ENCODE measurements at regions not wholly inside any gene's neighbourhood (a gene's known extent, or its start where the extent isn't known, plus 50 kb on each side); places are given as distances from the start of the nearest gene placed in this dataset.

- no peak for DNase-seq (ENCODE audit: low read depth in 2 of 2)
- no peak overlapping the region for H3K9ac ChIP-seq (ENCODE audit: insufficient read depth, low read length)
- H3K27me3 ChIP-seq (ENCODE audit: control insufficient read depth, insufficient read depth, low read length) = no peaks in the 10 kb centered on the region
- no peak overlapping the region for H3K27ac ChIP-seq (ENCODE audit: insufficient read depth, low read length)
- no peaks in the 10 kb centered on the region for H3K79me2 ChIP-seq (ENCODE audit: control insufficient read depth, insufficient read depth, low read length)
- H2AFZ ChIP-seq (ENCODE audit: low read length) = no peak overlapping the region
- H3K4me2 ChIP-seq (ENCODE audit: extremely low read depth, insufficient read depth, low read length) = no peak overlapping the region
- H3K36me3 ChIP-seq (ENCODE audit: control insufficient read depth, insufficient read depth, low read length) = no peaks in the 10 kb centered on the region
- no peaks in the 10 kb centered on the region for H3K9me3 ChIP-seq (ENCODE audit: control insufficient read depth, insufficient read depth, low read depth, low read length)
- H3K4me3 ChIP-seq (replicated peaks in 1 of 4; ENCODE audit: control extremely low read depth in 1 of 4, insufficient read depth in 1 of 4, low read depth in 3 of 4, low read length in 4 of 4) = no peak overlapping the region
- H3K4me1 ChIP-seq (ENCODE audit: control insufficient read depth, extremely low read depth, insufficient read depth, low read length) = no peaks in the 10 kb centered on the region
- H4K20me1 ChIP-seq (ENCODE audit: control insufficient read depth, extremely low read depth, insufficient read depth, low read length) = no peaks in the 10 kb centered on the region
- TF ChIP-seq CTCF (conservative IDR thresholded peaks at IDR 0.05 in 1 of 2, IDR thresholded peaks at IDR 0.05 in 1 of 2; ENCODE audit: low read depth in 1 of 2, low read length in 2 of 2) (no peak), EZH2 (IDR thresholded peaks at IDR 0.05; ENCODE audit: low read length, missing control alignments) (no peak)
Measured at GRCh38 chr3:135771760-135772159, 193.8 kb upstream of the PPP2R3A start.

GRCh38 chr3:135779024-135779423, 186.5 kb upstream of the PPP2R3A start:
- H3K79me2 ChIP-seq (ENCODE audit: control insufficient read depth, insufficient read depth, low read length) = no peaks in the 10 kb centered on the region
- H3K27ac ChIP-seq (ENCODE audit: insufficient read depth, low read length) = no peak overlapping the region
- TF ChIP-seq EZH2 (IDR thresholded peaks at IDR 0.05; ENCODE audit: low read length, missing control alignments) (no peak), CTCF (conservative IDR thresholded peaks at IDR 0.05 in 1 of 2, IDR thresholded peaks at IDR 0.05 in 1 of 2; ENCODE audit: low read depth in 1 of 2, low read length in 2 of 2) (no peak)
- H3K9ac ChIP-seq (ENCODE audit: insufficient read depth, low read length) = no peak overlapping the region
- no peaks in the 10 kb centered on the region for H3K4me1 ChIP-seq (ENCODE audit: control insufficient read depth, extremely low read depth, insufficient read depth, low read length)
- H3K4me2 ChIP-seq (ENCODE audit: extremely low read depth, insufficient read depth, low read length) = no peak overlapping the region
- no peaks in the 10 kb centered on the region for H3K27me3 ChIP-seq (ENCODE audit: control insufficient read depth, insufficient read depth, low read length)
- H3K4me3 ChIP-seq (replicated peaks in 1 of 4; ENCODE audit: control extremely low read depth in 1 of 4, insufficient read depth in 1 of 4, low read depth in 3 of 4, low read length in 4 of 4) = no peak overlapping the region
- H2AFZ ChIP-seq (ENCODE audit: low read length) = no peak overlapping the region
- no peaks in the 10 kb centered on the region for H3K36me3 ChIP-seq (ENCODE audit: control insufficient read depth, insufficient read depth, low read length)
- H4K20me1 ChIP-seq (ENCODE audit: control insufficient read depth, extremely low read depth, insufficient read depth, low read length) = no peaks in the 10 kb centered on the region
- DNase-seq (ENCODE audit: low read depth in 2 of 2) = no peak
- H3K9me3 ChIP-seq (ENCODE audit: control insufficient read depth, insufficient read depth, low read depth, low read length) = no peaks in the 10 kb centered on the region

GRCh38 chr3:135779590-135780235, 185.8 kb upstream of the PPP2R3A start:
- Histone ChIP-seq H3K27me3 (ENCODE audit: control insufficient read depth, insufficient read depth, low read length) (no peaks in the 10 kb centered on the region), H3K27ac (ENCODE audit: insufficient read depth, low read length) (no peak overlapping the region), H3K4me2 (ENCODE audit: extremely low read depth, insufficient read depth, low read length) (no peak overlapping the region), H3K36me3 (ENCODE audit: control insufficient read depth, insufficient read depth, low read length) (no peaks in the 10 kb centered on the region), H3K9me3 (ENCODE audit: control insufficient read depth, insufficient read depth, low read depth, low read length) (no peaks in the 10 kb centered on the region), H2AFZ (ENCODE audit: low read length) (no peak overlapping the region), H4K20me1 (ENCODE audit: control insufficient read depth, extremely low read depth, insufficient read depth, low read length) (no peaks in the 10 kb centered on the region), H3K4me1 (ENCODE audit: control insufficient read depth, extremely low read depth, insufficient read depth, low read length) (no peaks in the 10 kb centered on the region), H3K4me3 (replicated peaks in 1 of 4; ENCODE audit: control extremely low read depth in 1 of 4, insufficient read depth in 1 of 4, low read depth in 3 of 4, low read length in 4 of 4) (no peak overlapping the region), H3K79me2 (ENCODE audit: control insufficient read depth, insufficient read depth, low read length) (no peaks in the 10 kb centered on the region), H3K9ac (ENCODE audit: insufficient read depth, low read length) (no peak overlapping the region)
- DNase-seq (ENCODE audit: low read depth in 2 of 2) = peak in 1 of 2 donors; percentile 38
- TF ChIP-seq EZH2 (IDR thresholded peaks at IDR 0.05; ENCODE audit: low read length, missing control alignments) = no peak
- TF ChIP-seq CTCF (conservative IDR thresholded peaks at IDR 0.05 in 1 of 2, IDR thresholded peaks at IDR 0.05 in 1 of 2; ENCODE audit: low read depth in 1 of 2, low read length in 2 of 2) = no peak
